ENCODE measurements at regions not wholly inside any gene's neighbourhood (a gene's known extent, or its start where the extent isn't known, plus 50 kb on each side); places are given as distances from the start of the nearest gene placed in this dataset.
"Not testable (repeated sequence)": the region's sequence is repeated elsewhere in the genome, so short reads cannot be mapped to it uniquely, and the experiment has no call there.

GRCh38 chr4:29762151-29762550, 958.0 kb upstream of the PCDH7 start:
- Histone ChIP-seq H3K4me3 (no peak overlapping the region), H3K36me3 (no peaks in the 10 kb centered on the region), H3K27me3 (ENCODE audit: low read depth) (no peaks in the 10 kb centered on the region), H3K4me1 (no peaks in the 10 kb centered on the region), H3K9me3 (no peaks in the 10 kb centered on the region), H3K27ac (no peak overlapping the region)
- no peak for TF ChIP-seq CTCF (IDR thresholded peaks at IDR 0.05)
- ATAC-seq = no peak
- no peak for DNase-seq
- intact Hi-C loops (cut with DNase I) = no loop called here

DNA sequence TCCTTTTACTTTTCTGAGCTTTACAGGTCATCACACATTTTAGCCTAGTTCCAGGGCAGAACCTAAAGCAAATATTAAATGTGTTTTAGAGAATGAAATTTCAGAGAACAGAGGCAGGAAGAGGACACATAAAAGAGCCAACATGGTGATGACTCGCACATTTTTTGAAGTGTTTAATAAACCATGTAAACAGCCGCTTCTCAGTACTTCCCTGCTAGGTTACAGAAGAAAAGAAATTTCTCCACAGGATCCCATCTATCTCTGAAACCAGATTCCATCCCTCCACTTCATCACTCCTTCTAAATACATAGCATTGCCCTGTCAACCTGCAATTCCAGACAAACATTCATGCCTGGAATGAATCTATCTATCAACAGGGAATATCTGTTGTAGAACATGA, 949.5 kb upstream of the PCDH7 start:
- Histone ChIP-seq H3K9me3 (no peaks in the 10 kb centered on the region), H3K4me1 (no peaks in the 10 kb centered on the region), H3K36me3 (no peaks in the 10 kb centered on the region), H3K27ac (no peak overlapping the region), H3K4me3 (no peak overlapping the region), H3K27me3 (ENCODE audit: low read depth) (no peaks in the 10 kb centered on the region)
- no peak for TF ChIP-seq CTCF (IDR thresholded peaks at IDR 0.05)
- no peak for ATAC-seq
- intact Hi-C loops (cut with DNase I) = no loop called here
- no peak for DNase-seq

GRCh38 chr4:29788123-29788522, 932.0 kb upstream of the PCDH7 start:
- H3K4me1 ChIP-seq; H3K27ac ChIP-seq; H3K4me3 ChIP-seq; H3K27me3 ChIP-seq (ENCODE audit: low read depth); DNase-seq; intact Hi-C loops (cut with DNase I); H3K36me3 ChIP-seq; ATAC-seq: not testable (repeated sequence)
- peaks cover 14% of the 10 kb centered on the region for H3K9me3 ChIP-seq

GRCh38 chr4:29805245-29805644, 914.9 kb upstream of the PCDH7 start:
- H3K27ac ChIP-seq = no peak overlapping the region
- no peak overlapping the region for H3K4me3 ChIP-seq
- no peak for DNase-seq
- no peak for TF ChIP-seq CTCF (IDR thresholded peaks at IDR 0.05)
- peaks cover 3% of the 10 kb centered on the region for H3K9me3 ChIP-seq
- no peaks in the 10 kb centered on the region for H3K36me3 ChIP-seq
- intact Hi-C loops (cut with DNase I) = no loop called here
- H3K4me1 ChIP-seq = no peaks in the 10 kb centered on the region
- H3K27me3 ChIP-seq (ENCODE audit: low read depth) = no peaks in the 10 kb centered on the region
- ATAC-seq = no peak

DNA sequence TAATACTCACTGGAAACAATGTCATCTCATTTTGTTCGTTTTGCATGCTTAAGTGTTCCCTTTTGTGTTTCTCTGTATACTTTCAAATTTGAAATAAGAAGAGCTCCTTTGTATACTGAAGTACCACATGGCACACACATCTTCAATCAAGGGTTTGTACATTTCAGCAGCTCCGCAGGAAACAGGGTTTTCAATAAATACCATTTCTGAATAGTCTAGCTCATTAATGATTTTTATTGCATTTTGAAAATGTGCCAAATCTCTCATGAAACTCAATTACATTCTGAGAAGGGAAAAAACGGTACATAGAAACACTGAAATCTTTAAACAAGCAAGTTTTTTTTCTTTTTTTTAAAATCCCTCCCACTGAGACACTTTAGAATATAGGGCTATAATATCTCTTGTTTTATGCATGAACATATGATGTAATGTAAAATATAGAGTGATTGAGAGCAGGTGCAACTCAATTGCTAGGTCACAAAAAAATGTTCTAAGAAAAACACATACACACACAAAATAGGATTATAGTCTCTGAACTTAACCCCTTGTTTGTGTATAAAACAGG, 914.2 kb upstream of the PCDH7 start:
- H3K4me3 ChIP-seq = no peak overlapping the region
- H3K27ac ChIP-seq = no peak overlapping the region
- DNase-seq (no peak), ATAC-seq (no peak)
- no peaks in the 10 kb centered on the region for H3K4me1 ChIP-seq
- no peak for TF ChIP-seq CTCF (IDR thresholded peaks at IDR 0.05)
- no peaks in the 10 kb centered on the region for H3K36me3 ChIP-seq
- no peaks in the 10 kb centered on the region for H3K27me3 ChIP-seq (ENCODE audit: low read depth)
- intact Hi-C loops (cut with DNase I) = no loop called here
- peaks cover 3% of the 10 kb centered on the region for H3K9me3 ChIP-seq

DNA sequence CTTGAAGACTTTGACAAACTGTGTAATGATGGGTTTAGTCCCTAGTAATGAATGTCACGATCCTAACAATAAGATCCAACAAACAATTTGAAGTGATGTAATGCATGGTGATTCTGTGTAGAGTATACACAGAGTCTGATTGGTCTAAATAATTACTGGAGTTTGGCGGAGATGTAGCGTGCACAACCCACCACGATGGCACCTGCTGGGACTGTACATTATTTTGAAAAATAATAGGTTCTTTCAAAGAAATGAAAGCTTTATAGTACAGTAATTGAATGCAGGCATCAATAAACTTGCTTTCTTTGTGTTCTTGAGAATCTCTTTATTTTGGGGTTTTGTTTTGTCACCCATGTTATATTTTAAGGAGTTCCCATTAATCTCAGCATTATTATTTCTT, 902.2 kb upstream of the PCDH7 start:
- H3K36me3 ChIP-seq = no peaks in the 10 kb centered on the region
- H3K27ac ChIP-seq = no peak overlapping the region
- H3K9me3 ChIP-seq = no peaks in the 10 kb centered on the region
- intact Hi-C loops (cut with DNase I) = no loop called here
- H3K4me3 ChIP-seq = no peak overlapping the region
- H3K4me1 ChIP-seq = no peaks in the 10 kb centered on the region
- no peak for ATAC-seq
- no peaks in the 10 kb centered on the region for H3K27me3 ChIP-seq (ENCODE audit: low read depth)
- no peak for TF ChIP-seq CTCF (IDR thresholded peaks at IDR 0.05)
- DNase-seq = no peak

All from lower lobe of right lung (tissue), 2 donors.